ENCODE measurements at regions not wholly inside any gene's neighbourhood (a gene's known extent, or its start where the extent isn't known, plus 50 kb on each side); places are given as distances from the start of the nearest gene placed in this dataset.

GRCh38 chr3:64856106-64856505 lies 168.3 kb upstream of the ADAMTS9 start:
- no peak overlapping the region for H3K27ac ChIP-seq (ENCODE audit: low read depth in 1 of 2, low read length in 2 of 2)
- H3K9me3 ChIP-seq (ENCODE audit: control insufficient read depth, low read length): no peaks in the 10 kb centered on the region
- H3K4me3 ChIP-seq (ENCODE audit: low read length in 2 of 2): no peak overlapping the region
- 100% methylated on average over 1 of the region's 1 CpG for WGBS, 2 donors
- intact Hi-C loops (cut with DNase I): no loop called here
- H3K27me3 ChIP-seq (ENCODE audit: control insufficient read depth in 1 of 2, insufficient read depth in 2 of 2, low read length in 1 of 2): no peaks in the 10 kb centered on the region
- no peaks in the 10 kb centered on the region for H3K4me1 ChIP-seq (ENCODE audit: control insufficient read depth in 1 of 2, insufficient read depth in 2 of 2, low read length in 2 of 2)
- ATAC-seq (ENCODE audit: low FRiP score) (no peak), DNase-seq (no peak)
- no peaks in the 10 kb centered on the region for H3K36me3 ChIP-seq (ENCODE audit: control insufficient read depth in 1 of 2, insufficient read depth in 2 of 2, low read length in 1 of 2)

- Histone ChIP-seq H3K4me1 (ENCODE audit: control insufficient read depth in 1 of 2, insufficient read depth in 2 of 2, low read length in 2 of 2) (no peaks in the 10 kb centered on the region), H3K27ac (ENCODE audit: low read depth in 1 of 2, low read length in 2 of 2) (no peak overlapping the region), H3K27me3 (ENCODE audit: control insufficient read depth in 1 of 2, insufficient read depth in 2 of 2, low read length in 1 of 2) (no peaks in the 10 kb centered on the region), H3K9me3 (ENCODE audit: control insufficient read depth, low read length) (no peaks in the 10 kb centered on the region), H3K4me3 (ENCODE audit: low read length in 2 of 2) (no peak overlapping the region), H3K36me3 (ENCODE audit: control insufficient read depth in 1 of 2, insufficient read depth in 2 of 2, low read length in 1 of 2) (no peaks in the 10 kb centered on the region)
- WGBS, 2 donors: 93 to 97% methylated on average over 2 of the region's 2 CpGs
- DNase-seq: no peak
- no peak for ATAC-seq (ENCODE audit: low FRiP score)
- intact Hi-C loops (cut with DNase I): no loop called here
Observed at GRCh38 chr3:64853456-64853855, 165.7 kb upstream of the ADAMTS9 start.

- ATAC-seq (ENCODE audit: low FRiP score) (no peak), DNase-seq (no peak)
- intact Hi-C loops (cut with DNase I): no loop called here
- Histone ChIP-seq H3K4me1 (ENCODE audit: control insufficient read depth in 1 of 2, insufficient read depth in 2 of 2, low read length in 2 of 2) (no peaks in the 10 kb centered on the region), H3K36me3 (ENCODE audit: control insufficient read depth in 1 of 2, insufficient read depth in 2 of 2, low read length in 1 of 2) (no peaks in the 10 kb centered on the region), H3K27ac (ENCODE audit: low read depth in 1 of 2, low read length in 2 of 2) (no peak overlapping the region), H3K27me3 (ENCODE audit: control insufficient read depth in 1 of 2, insufficient read depth in 2 of 2, low read length in 1 of 2) (no peaks in the 10 kb centered on the region), H3K4me3 (ENCODE audit: low read length in 2 of 2) (no peak overlapping the region), H3K9me3 (ENCODE audit: control insufficient read depth, low read length) (no peaks in the 10 kb centered on the region)
- WGBS, 2 donors: 50 to 74% methylated on average over 2 of the region's 2 CpGs
Observed at GRCh38 chr3:64852738-64853137, 164.9 kb upstream of the ADAMTS9 start.

GRCh38 chr3:64848822-64849221 lies 161.0 kb upstream of the ADAMTS9 start:
- intact Hi-C loops (cut with DNase I): no loop called here
- H3K9me3 ChIP-seq (ENCODE audit: control insufficient read depth, low read length): no peaks in the 10 kb centered on the region
- H3K4me1 ChIP-seq (ENCODE audit: control insufficient read depth in 1 of 2, insufficient read depth in 2 of 2, low read length in 2 of 2): no peaks in the 10 kb centered on the region
- WGBS, 2 donors: 69 to 76% methylated on average over 4 of the region's 4 CpGs
- H3K36me3 ChIP-seq (ENCODE audit: control insufficient read depth in 1 of 2, insufficient read depth in 2 of 2, low read length in 1 of 2): no peaks in the 10 kb centered on the region
- no peak overlapping the region for H3K4me3 ChIP-seq (ENCODE audit: low read length in 2 of 2)
- ATAC-seq (ENCODE audit: low FRiP score) (no peak), DNase-seq (no peak)
- no peak overlapping the region for H3K27ac ChIP-seq (ENCODE audit: low read depth in 1 of 2, low read length in 2 of 2)
- no peaks in the 10 kb centered on the region for H3K27me3 ChIP-seq (ENCODE audit: control insufficient read depth in 1 of 2, insufficient read depth in 2 of 2, low read length in 1 of 2)

GRCh38 chr3:64848127-64848800 lies 160.5 kb upstream of the ADAMTS9 start:
- Histone ChIP-seq H3K9me3 (ENCODE audit: control insufficient read depth, low read length) (no peaks in the 10 kb centered on the region), H3K27me3 (ENCODE audit: control insufficient read depth in 1 of 2, insufficient read depth in 2 of 2, low read length in 1 of 2) (no peaks in the 10 kb centered on the region), H3K4me3 (ENCODE audit: low read length in 2 of 2) (no peak overlapping the region), H3K27ac (ENCODE audit: low read depth in 1 of 2, low read length in 2 of 2) (no peak overlapping the region), H3K36me3 (ENCODE audit: control insufficient read depth in 1 of 2, insufficient read depth in 2 of 2, low read length in 1 of 2) (no peaks in the 10 kb centered on the region), H3K4me1 (ENCODE audit: control insufficient read depth in 1 of 2, insufficient read depth in 2 of 2, low read length in 2 of 2) (no peaks in the 10 kb centered on the region)
- intact Hi-C loops (cut with DNase I): no loop called here
- DNase-seq (no peak), ATAC-seq (ENCODE audit: low FRiP score) (no peak)
- WGBS, 2 donors: 89 to 94% methylated on average over 3 of the region's 3 CpGs

- no peaks in the 10 kb centered on the region for H3K4me1 ChIP-seq (ENCODE audit: control insufficient read depth in 1 of 2, insufficient read depth in 2 of 2, low read length in 2 of 2)
- H3K27me3 ChIP-seq (ENCODE audit: control insufficient read depth in 1 of 2, insufficient read depth in 2 of 2, low read length in 1 of 2): no peaks in the 10 kb centered on the region
- intact Hi-C loops (cut with DNase I): no loop called here
- ATAC-seq (ENCODE audit: low FRiP score) (no peak), DNase-seq (no peak)
- H3K9me3 ChIP-seq (ENCODE audit: control insufficient read depth, low read length): no peaks in the 10 kb centered on the region
- H3K36me3 ChIP-seq (ENCODE audit: control insufficient read depth in 1 of 2, insufficient read depth in 2 of 2, low read length in 1 of 2): no peaks in the 10 kb centered on the region
- WGBS, 2 donors: 98 to 100% methylated on average over 2 of the region's 2 CpGs
- no peak overlapping the region for H3K27ac ChIP-seq (ENCODE audit: low read depth in 1 of 2, low read length in 2 of 2)
- H3K4me3 ChIP-seq (ENCODE audit: low read length in 2 of 2): no peak overlapping the region
Observed at GRCh38 chr3:64844558-64844957, 156.8 kb upstream of the ADAMTS9 start.

GRCh38 chr3:64837986-64838735 lies 150.4 kb upstream of the ADAMTS9 start:
- intact Hi-C loops (cut with DNase I): no loop called here
- no peak for ATAC-seq (ENCODE audit: low FRiP score)
- no peak for DNase-seq
- Histone ChIP-seq H3K27ac (ENCODE audit: low read depth in 1 of 2, low read length in 2 of 2) (no peak overlapping the region), H3K36me3 (ENCODE audit: control insufficient read depth in 1 of 2, insufficient read depth in 2 of 2, low read length in 1 of 2) (peaks cover 0 to 4% of the 10 kb centered on the region in 2 donors), H3K4me3 (ENCODE audit: low read length in 2 of 2) (no peak overlapping the region), H3K9me3 (ENCODE audit: control insufficient read depth, low read length) (no peaks in the 10 kb centered on the region), H3K4me1 (ENCODE audit: control insufficient read depth in 1 of 2, insufficient read depth in 2 of 2, low read length in 2 of 2) (no peaks in the 10 kb centered on the region), H3K27me3 (ENCODE audit: control insufficient read depth in 1 of 2, insufficient read depth in 2 of 2, low read length in 1 of 2) (no peaks in the 10 kb centered on the region)
- WGBS, 2 donors: 73 to 80% methylated on average over 6 of the region's 6 CpGs

GRCh38 chr3:64837126-64837738 lies 149.4 kb upstream of the ADAMTS9 start:
- Histone ChIP-seq H3K9me3 (ENCODE audit: control insufficient read depth, low read length) (no peaks in the 10 kb centered on the region), H3K36me3 (ENCODE audit: control insufficient read depth in 1 of 2, insufficient read depth in 2 of 2, low read length in 1 of 2) (peaks cover 0 to 4% of the 10 kb centered on the region in 2 donors), H3K27ac (ENCODE audit: low read depth in 1 of 2, low read length in 2 of 2) (peak overlapping the region; percentile 5 to 56), H3K4me3 (ENCODE audit: low read length in 2 of 2) (no peak overlapping the region), H3K4me1 (ENCODE audit: control insufficient read depth in 1 of 2, insufficient read depth in 2 of 2, low read length in 2 of 2) (no peaks in the 10 kb centered on the region), H3K27me3 (ENCODE audit: control insufficient read depth in 1 of 2, insufficient read depth in 2 of 2, low read length in 1 of 2) (no peaks in the 10 kb centered on the region)
- no peak for DNase-seq
- intact Hi-C loops (cut with DNase I): no loop called here
- 5 to 9% methylated on average over 2 of the region's 2 CpGs for WGBS, 2 donors
- peak; percentile 64 for ATAC-seq (ENCODE audit: low FRiP score)

- intact Hi-C loops (cut with DNase I): no loop called here
- no peaks in the 10 kb centered on the region for H3K27me3 ChIP-seq (ENCODE audit: control insufficient read depth in 1 of 2, insufficient read depth in 2 of 2, low read length in 1 of 2)
- WGBS, 2 donors: 79 to 91% methylated on average over 2 of the region's 2 CpGs
- peaks cover 0 to 4% of the 10 kb centered on the region in 2 donors for H3K36me3 ChIP-seq (ENCODE audit: control insufficient read depth in 1 of 2, insufficient read depth in 2 of 2, low read length in 1 of 2)
- DNase-seq (no peak), ATAC-seq (ENCODE audit: low FRiP score) (no peak)
- peaks cover 0 to 2% of the 10 kb centered on the region in 2 donors for H3K4me1 ChIP-seq (ENCODE audit: control insufficient read depth in 1 of 2, insufficient read depth in 2 of 2, low read length in 2 of 2)
- no peak overlapping the region for H3K4me3 ChIP-seq (ENCODE audit: low read length in 2 of 2)
- H3K27ac ChIP-seq (ENCODE audit: low read depth in 1 of 2, low read length in 2 of 2): peak overlapping the region in 1 of 2 donors; percentile 21
- no peaks in the 10 kb centered on the region for H3K9me3 ChIP-seq (ENCODE audit: control insufficient read depth, low read length)
Observed at GRCh38 chr3:64836097-64836496, 148.3 kb upstream of the ADAMTS9 start.
